ENCODE measurements at regions not wholly inside any gene's neighbourhood (a gene's known extent, or its start where the extent isn't known, plus 50 kb on each side); places are given as distances from the start of the nearest gene placed in this dataset.

GRCh38 chr7:106339513-106340246 lies 54.9 kb upstream of the NAMPT start:
- ATAC-seq (ENCODE audit: low read depth): no peak

GRCh38 chr7:106337754-106338153 lies 53.0 kb upstream of the NAMPT start:
- Mint-ChIP-seq H3K4me1 (no peaks in the 10 kb centered on the region), H3K9me3 (peaks cover 25% of the 10 kb centered on the region), H3K4me3 (no peak overlapping the region), H3K27me3 (peaks cover 10% of the 10 kb centered on the region), H3K36me3 (peaks cover 16% of the 10 kb centered on the region), H3K27ac (no peak overlapping the region)
- DNase-seq: no peak
- POLR2A ChIA-PET: no interaction called here
- ATAC-seq (ENCODE audit: low read depth): no peak

More at GRCh38 chr7:106339513-106340246, 54.9 kb upstream of the NAMPT start:
- H3K27ac Mint-ChIP-seq: no peak overlapping the region
- DNase-seq: no peak
- POLR2A ChIA-PET: no interaction called here
- H3K9me3 Mint-ChIP-seq: peaks cover 27% of the 10 kb centered on the region
- peaks cover 2% of the 10 kb centered on the region for H3K4me1 Mint-ChIP-seq
- no peak overlapping the region for H3K4me3 Mint-ChIP-seq
- peaks cover 10% of the 10 kb centered on the region for H3K27me3 Mint-ChIP-seq
- H3K36me3 Mint-ChIP-seq: peaks cover 17% of the 10 kb centered on the region

GRCh38 chr7:106335814-106336213 lies 51.0 kb upstream of the NAMPT start:
- H3K27me3 Mint-ChIP-seq: peaks cover 10% of the 10 kb centered on the region
- POLR2A ChIA-PET: no interaction called here
- H3K36me3 Mint-ChIP-seq: peaks cover 4% of the 10 kb centered on the region
- no peak for DNase-seq
- no peak overlapping the region for H3K4me3 Mint-ChIP-seq
- H3K9me3 Mint-ChIP-seq: peaks cover 14% of the 10 kb centered on the region
- H3K4me1 Mint-ChIP-seq: no peaks in the 10 kb centered on the region
- no peak for ATAC-seq (ENCODE audit: low read depth)
- H3K27ac Mint-ChIP-seq: no peak overlapping the region

All from activated naive CD8-positive, alpha-beta T cell treated with anti-CD3 and anti-CD28 coated beads, Interleukin-2, amount 10 ng/mL, durations not matched to agents 7 days and 5 days (primary cell).